CD1c-positive myeloid dendritic cell (primary cell): ENCODE measurements at regions not wholly inside any gene's neighbourhood (a gene's known extent, or its start where the extent isn't known, plus 50 kb on each side); places are given as distances from the start of the nearest gene placed in this dataset.
"Not testable (repeated sequence)": the region's sequence is repeated elsewhere in the genome, so short reads cannot be mapped to it uniquely, and the experiment has no call there.

Experiments
- DNase-seq: peaks from one replicate; pipeline ENCODE4 v3.0.0-alpha.2; 2016; ENCODE audit errors: extremely low spot score

DNA sequence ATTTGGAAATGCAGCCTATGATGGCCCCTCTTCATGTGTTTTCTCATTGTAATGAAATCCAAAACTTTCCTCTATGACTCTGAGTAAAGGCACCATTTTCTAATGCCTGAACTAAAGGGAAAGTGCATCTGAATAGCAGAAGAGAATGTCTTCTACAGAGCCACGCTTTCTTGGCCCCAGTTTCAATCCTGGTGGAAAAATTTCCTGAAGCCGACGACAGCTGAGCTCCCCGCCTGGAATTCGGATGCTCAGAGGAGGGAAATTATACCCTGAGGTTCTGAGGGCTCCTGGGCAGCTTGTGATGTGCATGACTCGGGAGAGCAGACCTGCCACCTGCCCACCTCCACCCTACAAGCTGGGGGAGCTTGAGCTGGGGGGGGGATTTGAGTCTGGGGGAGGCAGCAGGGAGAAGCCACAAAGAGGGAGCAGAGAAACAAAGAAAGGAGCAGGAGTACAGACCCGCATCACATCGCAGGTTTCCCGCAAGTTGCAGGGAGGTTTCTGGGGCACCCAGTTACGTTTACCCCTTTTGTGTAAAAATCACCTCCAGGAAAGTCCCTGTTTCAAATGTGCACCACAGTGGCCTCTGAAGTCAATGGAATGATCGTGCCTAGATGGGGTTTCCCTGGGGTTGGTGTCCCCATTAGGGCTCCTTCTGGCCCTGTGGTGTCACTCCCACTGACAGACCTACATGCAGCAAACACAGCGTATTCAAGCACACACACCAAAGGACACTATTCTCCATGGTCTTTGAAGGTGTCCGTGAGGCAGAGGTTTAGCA, 145.6 kb upstream of the RBPJ start:
- DNase-seq = no peak

DNA sequence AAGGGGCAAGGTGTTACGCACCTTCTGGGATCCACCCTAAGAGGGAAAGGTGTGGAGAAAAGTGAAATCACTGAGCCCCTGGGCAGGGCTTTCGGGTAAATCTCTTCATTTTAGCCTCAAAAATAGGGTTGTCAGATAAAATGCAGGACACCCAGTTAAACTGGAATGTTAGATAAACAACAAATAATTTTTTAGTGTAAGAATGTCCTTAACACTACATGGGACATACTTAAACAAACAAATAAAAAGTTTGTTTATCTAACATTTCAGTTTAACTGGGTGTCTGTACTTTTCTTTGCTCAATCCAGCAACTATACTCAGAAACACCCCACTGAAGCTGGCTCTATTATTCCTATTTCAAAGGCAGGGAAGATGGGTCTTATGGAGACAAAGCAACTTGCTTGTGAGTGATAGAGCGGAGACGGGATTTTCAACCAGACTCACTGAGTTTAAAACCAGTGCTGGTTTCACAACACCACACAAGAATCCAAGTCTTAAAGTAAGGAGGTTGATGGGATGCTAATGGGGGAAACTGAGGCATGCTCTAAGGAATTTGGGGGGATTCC, 144.8 kb upstream of the RBPJ start:
- DNase-seq = no peak

DNA sequence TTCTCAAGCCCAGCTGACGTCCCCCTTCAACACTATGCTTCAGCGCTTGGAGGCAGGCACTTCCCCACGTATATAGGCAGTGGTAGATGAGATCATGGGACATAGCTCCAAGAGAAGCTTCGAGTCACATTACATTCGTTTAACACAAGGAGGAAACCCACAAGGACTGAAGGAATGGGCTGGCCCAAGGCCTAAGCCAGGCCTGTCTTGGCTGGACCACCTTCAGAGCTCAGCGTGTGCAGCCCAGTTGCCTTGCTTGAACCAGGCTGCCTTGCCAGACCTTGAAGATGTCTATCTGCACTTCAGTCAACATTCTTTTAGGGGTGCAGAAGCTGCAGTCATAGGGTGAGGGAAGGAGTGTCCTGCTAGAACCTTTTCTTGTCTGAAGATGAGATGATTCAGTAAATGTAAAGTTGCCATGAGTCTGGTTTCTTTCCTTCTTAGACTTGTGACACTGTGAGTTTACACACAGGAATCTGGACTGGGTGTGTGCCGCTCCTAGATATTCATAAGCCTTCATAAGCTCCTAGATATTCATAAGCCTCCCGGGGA, 144.1 kb upstream of the RBPJ start:
- no peak for DNase-seq

GRCh38 chr4:26178854-26179253, 142.0 kb upstream of the RBPJ start:
- no peak for DNase-seq

- DNase-seq = no peak
Observed at GRCh38 chr4:26179316-26179760, 141.5 kb upstream of the RBPJ start.

DNA sequence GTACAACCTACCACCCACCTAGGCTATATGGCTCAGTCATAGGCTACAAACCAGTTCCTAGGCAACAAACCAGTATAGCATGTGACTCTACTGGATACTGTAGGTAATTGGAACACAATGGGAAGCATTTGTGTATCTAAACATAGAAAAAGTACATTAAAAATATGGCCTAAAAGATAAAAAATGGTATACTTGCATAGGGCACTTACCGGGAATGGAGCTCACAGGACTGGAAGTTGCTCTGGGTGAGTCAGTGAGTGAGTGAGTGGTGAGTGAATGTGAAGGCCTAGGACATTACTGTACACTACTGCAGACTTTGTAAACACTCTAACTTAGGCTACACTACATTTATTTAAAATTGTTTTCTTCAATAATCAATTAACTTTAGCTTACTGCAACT, 139.2 kb upstream of the RBPJ start:
- DNase-seq = no peak

- no peak for DNase-seq
Observed at GRCh38 chr4:26183017-26183416, 137.8 kb upstream of the RBPJ start.

GRCh38 chr4:26185436-26185835, 135.4 kb upstream of the RBPJ start:
- DNase-seq = no peak

GRCh38 chr4:26191353-26191752, 129.5 kb upstream of the RBPJ start:
- no peak for DNase-seq

DNA sequence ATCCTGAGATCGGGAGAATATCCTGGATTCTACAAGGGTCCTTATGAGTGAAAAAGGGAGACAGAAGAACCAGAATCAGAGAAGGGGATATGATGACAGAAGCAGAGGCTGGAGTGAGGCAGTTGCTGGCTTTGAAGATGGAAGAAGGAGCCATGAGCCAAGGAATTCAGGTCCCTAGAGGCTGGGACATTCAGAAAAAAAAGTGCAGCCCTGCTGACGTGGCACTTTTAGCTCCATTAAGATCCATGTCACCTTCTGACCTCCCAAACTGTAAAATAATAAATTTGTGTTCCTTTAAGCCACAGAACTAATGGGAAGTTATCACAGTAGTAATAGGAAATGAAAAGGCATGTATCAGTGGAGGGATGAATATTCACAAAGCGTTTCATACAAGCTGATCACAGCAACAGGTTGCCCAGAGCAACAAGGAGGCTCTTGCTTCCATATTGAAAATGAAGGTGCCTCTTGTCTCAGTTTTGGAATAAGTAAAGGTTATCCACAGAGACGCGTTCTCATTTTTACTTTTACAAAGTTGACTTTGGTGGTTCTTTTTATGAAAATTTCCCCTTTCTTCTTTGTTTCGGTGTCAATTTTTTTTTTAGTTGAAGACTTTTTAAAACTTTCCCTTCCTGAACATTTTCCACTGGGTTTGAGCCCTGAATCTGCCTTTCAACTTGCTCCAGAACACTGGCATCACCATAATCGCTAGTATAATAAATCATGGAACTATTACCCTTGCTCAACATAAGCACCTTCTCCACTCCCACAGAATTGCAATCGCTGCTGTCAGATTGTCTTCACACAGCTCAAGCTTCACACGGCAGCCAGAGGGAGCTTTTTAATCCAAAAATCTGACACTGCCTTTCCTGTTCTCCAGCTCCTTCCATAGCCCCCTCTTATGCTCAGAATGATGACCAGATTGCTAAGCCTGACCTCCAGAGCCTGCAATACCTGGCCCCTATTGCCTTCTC, 127.6 kb upstream of the RBPJ start:
- DNase-seq = no peak

DNA sequence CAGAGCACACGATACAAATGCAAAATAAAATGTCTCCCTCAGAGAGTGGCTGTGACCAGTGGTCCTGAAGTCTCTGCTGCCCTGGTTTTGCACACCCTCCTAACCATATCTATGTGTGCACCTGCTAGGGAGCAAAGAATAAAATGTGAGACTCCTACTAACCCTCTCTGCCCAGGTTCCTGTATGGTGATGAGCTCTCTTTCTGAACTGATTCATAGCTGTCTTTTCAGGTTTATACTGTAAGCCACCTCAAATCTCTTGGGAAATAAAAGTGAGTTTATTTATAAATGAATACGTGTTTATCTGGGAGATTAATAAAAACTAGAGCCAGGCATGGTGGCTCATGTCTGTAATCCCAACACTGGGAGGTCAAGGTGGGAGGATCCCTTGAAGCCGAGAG, 126.0 kb upstream of the RBPJ start:
- no peak for DNase-seq

GRCh38 chr4:26196567-26196966, 124.2 kb upstream of the RBPJ start:
- DNase-seq = no peak

DNA sequence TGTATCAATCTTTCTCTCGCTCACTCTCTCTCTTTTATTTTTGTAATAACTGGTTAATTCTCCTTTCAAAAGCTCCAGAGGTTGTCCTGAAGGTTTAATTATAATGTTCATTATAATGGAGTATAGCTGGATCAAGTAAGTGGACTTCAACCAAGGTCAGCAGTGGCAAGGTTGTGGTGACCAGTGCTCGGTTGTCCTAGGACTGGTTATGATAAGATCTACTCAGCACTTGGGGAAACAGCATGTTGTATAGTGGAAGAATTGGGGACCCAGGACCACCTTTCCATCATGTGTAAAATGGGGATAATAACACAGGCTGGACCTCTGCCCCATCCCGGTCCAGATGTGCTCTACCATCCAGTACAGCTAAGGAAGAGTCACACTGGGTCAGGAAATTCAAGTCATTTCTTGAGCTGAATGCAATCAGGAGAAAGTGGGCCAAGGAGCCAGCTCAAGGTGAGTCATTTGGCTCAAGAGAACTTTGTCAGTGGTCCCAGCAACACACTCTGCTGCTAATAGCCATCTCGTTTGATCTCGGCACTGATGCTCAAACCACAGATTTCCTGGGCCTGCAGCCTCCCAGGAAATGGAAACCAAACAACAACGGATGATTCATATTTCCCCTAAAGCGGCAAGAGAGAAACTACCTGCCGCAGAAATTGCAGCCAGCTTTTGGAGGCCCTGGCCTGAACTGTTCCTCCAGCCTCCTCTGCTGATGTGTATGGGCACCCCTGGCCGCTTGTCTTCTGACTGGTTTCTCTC, 123.6 kb upstream of the RBPJ start:
- DNase-seq = no peak

DNA sequence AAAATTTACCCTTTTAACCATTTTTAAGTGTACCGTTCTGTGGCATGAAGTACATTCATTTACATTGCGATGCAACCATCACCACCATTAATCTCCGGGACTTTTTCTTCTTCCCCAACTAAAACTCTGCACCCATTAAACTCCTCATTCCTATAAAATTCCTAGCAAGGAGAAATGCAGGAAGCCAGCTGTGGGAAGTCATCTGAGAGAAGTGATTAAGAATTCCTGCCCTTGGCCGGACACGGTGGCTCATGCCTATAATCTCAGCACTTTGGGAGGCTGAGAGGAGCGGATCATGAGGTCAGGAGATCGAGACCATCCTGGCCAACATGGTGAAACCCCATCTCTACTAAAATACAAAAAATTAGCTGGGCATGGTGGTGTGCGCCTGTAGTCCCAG, 121.9 kb upstream of the RBPJ start:
- not testable (repeated sequence) for DNase-seq

- no peak for DNase-seq
Observed at GRCh38 chr4:26199596-26199995, 121.2 kb upstream of the RBPJ start.

DNA sequence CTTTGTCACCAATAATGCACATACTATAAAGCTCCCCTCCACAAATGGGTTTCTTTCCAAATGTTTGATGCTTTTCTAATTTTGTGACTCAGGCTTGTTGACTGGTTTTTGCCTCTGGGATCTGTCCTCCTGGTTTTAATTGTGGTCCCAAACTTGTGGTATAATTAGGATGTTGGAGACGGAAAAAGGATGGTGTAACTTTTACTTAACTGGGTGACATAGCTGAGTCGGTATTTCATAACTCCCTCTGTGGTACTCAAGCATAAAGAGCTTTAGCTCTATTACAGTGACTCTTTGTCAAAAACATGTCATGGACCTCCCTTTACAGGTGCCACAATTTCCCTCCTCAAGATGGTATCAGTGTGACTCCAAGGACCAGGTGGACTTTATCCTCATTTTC, 119.7 kb upstream of the RBPJ start:
- DNase-seq = no peak

DNA sequence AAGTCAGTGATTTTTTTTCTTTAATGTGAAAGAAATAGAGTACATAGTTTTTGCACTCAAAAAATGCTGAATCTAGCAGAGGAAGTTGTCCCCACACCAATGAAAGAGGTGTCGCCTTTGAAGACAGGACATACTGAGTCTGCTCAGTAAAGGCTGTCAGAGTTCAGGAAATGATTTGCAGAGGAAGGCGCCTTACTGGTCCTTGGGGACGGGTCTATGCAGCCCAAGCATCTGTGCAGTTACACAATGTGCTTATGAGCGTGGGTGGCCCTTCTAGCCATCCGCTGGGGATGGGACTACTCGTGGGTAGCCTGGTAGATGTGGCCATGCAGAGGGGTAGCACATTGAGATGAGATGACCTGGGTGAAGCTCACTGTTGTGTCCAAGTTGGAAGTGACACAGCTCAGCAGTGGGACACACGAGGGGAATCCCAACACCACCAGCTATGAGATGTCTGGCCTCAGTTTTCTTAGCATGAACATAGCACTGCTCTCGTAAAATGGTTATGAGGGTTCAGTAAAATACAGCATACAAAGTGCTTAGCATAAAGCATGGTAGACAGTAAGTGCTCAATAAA, 116.5 kb upstream of the RBPJ start:
- no peak for DNase-seq

DNA sequence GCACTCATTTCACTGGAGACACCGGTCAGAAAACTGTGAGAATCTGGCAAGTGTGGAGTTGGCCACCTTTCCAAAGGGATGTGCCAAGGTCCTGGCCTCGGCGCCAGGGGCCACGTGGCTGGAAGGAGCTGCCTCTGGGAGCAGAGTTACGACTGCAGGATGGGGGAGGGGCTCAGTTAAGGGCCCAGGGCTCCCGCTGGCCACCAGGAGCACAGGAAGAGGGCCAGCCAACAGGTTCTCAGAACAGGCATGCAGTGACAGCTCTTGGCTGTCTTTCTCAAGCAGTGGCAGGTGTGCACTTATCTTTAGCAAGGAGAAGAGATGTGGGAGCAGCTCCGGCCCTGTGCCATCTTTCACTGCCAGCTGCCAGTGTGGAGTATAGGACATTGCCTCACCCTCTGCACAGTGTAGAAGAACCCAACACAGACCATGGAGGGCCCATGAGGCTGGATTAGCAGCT, 115.9 kb upstream of the RBPJ start:
- DNase-seq = no peak

GRCh38 chr4:26206339-26206738, 114.5 kb upstream of the RBPJ start:
- DNase-seq = no peak

DNA sequence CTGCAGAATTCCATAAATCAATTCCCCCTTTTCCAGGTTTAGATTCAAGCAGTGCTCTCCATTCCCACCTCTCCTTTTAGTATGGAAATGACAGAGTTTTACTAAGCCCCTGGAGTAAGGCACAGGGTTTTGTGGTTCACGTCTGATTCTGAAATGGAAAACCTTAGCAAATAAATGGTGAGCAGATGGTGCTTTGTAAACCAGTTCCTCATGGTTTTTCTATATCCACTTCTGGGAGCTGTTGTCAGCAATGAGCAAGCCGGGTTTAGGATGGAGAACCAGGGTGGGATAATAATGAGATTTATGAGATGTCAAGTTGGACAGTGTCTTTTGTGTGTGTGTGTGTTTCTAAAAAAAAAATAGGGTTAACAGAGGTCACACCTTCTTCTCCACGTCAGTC, 113.8 kb upstream of the RBPJ start:
- DNase-seq = no peak

DNA sequence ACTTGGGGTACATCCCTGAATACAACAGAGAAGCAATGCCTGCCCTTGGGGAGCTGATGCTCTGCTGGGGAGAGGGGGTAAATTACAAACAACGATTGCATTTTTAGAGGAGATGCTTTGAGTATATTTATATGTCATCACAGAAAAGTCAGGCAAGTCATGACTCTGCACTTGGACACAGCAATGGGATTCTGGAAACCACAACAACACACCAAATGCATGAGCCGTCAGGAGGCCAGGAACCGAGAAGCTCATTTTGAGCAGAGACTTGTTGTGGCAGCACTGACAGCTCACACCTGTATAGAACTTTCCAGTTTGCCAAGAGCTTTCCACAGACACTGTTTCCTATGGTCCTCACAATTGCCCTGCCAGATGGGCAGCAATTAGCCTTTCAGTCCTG, 113.2 kb upstream of the RBPJ start:
- DNase-seq = no peak
